GM21390 (cell line): ENCODE measurements at regions not wholly inside any gene's neighbourhood (a gene's known extent, or its start where the extent isn't known, plus 50 kb on each side); places are given as distances from the start of the nearest gene placed in this dataset.
"Not testable (repeated sequence)": the region's sequence is repeated elsewhere in the genome, so short reads cannot be mapped to it uniquely, and the experiment has no call there.

Experiments
- ATAC-seq: cut with Tn5 transposase; IDR thresholded peaks from one replicate; pipeline ENCODE4 v1.9.1; 2021; ENCODE audit not compliant: unreplicated experiment

DNA sequence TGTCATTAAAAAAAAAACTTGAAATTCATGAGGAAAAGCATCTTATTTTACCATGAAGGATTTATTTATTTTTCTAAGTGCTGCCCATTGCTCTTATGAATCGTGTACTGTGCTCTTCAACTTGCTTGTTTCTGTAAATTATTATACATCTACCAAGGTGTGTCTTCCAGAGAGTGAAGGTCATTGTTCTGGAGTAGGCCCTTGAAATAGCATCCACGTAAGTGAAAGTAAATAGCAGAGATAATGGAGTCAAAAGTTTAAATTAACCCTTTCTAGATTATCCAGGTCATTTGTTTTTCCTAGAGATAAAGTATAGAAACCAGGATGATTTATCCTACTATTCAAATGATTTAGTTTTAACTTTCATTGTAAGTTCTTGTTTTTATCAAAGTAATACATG, 473.1 kb downstream of the DIRAS2 start:
- ATAC-seq = no peak

GRCh38 chr9:90173935-90174334, 468.7 kb downstream of the DIRAS2 start:
- ATAC-seq = not testable (repeated sequence)

DNA sequence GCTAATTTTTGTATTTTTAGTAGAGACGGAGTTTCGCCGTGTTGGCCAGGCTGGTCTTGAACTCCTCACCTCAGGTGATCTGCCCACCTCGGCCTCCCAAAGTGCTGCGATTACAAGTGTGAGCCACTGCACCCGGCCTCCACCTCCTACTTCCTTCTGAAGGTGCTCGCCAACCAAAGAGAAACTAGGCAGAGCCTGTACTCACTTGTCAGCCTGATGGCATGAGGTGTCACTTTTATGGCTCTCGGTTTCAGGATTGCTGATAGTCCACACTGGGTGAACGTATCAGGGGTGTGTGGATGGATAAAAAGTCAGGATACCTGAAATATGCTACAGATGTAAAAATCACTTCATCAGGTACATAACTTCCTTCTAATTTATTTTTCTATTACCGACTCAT, 468.3 kb downstream of the DIRAS2 start:
- not testable (repeated sequence) for ATAC-seq

- no peak for ATAC-seq
Observed at GRCh38 chr9:90175257-90175656, 467.4 kb downstream of the DIRAS2 start.

GRCh38 chr9:90175865-90176264, 466.8 kb downstream of the DIRAS2 start:
- ATAC-seq = no peak

- no peak for ATAC-seq
Observed at GRCh38 chr9:90176901-90177300, 465.7 kb downstream of the DIRAS2 start.

GRCh38 chr9:90180381-90180780, 462.2 kb downstream of the DIRAS2 start:
- ATAC-seq = no peak

- peak; percentile 65 for ATAC-seq
Observed at GRCh38 chr9:90188656-90189055, 454.0 kb downstream of the DIRAS2 start.

DNA sequence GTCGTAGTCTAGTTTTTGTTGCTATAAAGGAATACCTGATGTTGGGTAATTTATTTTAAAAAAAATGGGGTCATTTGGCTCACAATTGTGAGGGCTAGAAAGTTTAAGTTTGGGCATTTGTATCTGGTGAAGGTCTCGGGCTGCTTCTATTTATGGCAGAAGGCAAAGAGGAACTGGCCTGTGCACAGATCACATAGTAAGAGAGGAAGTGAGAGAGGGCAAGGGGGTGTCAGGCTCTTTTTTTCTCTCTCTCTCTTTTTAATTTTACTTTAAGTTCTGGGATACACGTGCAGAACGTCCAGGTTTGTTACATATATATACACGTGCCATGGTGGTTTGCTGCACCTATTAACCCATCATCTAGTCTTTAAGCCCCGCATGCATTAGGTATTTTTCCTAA, 453.3 kb downstream of the DIRAS2 start:
- ATAC-seq = peak; percentile 98

GRCh38 chr9:90192465-90192864, 450.2 kb downstream of the DIRAS2 start:
- not testable (repeated sequence) for ATAC-seq

- no peak for ATAC-seq
Observed at GRCh38 chr9:90198956-90199355, 443.7 kb downstream of the DIRAS2 start.

DNA sequence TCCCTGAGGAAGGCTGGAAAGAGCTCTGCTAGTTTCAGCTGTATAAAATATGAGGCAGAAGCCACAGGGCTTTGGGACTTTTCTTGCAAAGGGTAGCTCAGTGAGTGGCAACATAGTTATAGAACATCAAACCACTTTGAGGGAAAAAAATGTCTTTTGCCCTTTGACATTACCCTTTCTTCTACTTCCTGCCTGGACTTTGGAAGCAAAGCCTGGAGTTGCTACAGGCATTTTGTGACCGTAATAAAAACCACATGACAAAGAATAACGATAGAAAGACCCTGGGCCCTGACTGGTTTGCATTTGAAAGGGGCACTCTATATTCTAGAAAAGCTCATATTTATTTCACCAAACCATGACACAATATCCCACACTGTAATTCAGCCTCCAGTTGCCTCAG, 440.9 kb downstream of the DIRAS2 start:
- ATAC-seq = no peak

DNA sequence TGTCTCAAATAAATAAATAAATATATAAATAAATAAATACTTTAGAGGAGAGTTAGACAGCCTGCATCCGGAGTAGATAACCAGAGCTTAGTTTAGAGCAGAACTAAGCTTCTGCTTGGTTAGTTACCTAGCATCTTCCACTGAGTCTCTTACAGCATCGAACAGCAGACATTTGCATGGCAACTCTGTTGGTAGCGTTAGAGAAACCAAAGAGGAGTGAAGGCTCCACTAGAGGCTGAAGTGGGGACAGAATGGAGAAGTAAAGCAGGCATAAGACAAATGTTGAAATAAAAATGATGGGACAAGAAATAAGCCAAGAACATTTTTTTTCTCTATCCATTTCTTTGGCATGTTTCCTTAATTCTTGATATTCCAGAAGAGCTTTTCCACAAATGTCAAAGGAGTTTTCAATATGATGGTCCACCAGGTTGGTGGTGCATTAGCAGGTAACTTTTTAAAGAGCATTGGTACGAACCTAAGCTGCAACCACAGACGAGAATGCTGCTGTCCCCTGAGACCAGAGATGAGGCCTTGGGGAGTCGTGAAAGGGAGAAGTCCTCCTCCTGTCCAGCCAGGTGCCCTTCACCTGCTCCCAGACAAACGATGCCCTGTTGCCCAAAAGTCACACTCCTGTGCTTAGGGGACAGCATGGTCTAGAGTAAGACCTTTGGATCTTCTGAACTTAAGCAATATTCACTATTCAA, 438.3 kb downstream of the DIRAS2 start:
- ATAC-seq = no peak

DNA sequence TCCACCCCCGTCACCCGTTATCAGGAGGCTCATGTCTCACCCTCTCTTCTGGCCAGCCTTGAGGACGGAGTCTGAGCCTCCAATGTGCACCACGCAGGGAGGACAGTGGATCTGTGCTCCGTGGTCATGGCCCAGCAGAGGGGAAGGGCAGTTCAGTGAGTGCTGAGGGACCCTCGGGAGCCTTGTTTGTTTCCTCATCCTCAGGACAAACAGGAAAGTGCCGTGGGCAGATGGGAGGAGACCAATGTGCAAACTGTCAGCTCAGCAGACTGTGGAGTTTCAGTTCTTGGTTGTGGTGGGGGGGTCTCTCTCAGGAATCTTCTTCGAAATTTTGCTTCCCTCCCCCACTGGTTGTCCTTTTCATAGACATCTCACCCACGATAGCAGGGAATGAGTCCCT, 429.6 kb downstream of the DIRAS2 start:
- not testable (repeated sequence) for ATAC-seq

DNA sequence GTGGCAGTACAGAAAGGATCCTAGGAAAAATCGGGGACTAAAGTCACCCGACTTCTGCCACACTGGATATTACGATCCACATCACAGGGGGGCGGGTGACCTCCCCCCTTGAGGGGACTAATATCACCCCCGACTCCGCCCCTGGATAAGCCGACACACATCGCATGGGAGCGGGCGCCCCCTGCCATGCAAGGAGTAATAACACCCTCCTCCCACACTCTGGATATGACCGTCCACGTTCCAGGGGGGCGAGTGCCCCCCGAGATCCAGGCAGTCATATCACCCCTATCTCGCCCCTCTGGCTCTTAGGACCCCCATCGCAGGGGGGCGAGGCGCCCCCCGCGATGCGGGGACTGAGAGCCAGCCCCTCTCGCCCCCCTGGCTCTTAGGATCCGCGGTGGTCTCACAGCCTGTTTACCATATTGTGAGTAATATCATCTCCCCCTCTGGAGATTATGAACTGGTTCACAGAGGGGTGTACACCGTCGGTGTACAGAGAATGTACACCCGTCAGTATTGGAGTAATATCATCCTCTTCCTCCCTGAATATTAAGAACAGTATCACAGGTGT, 423.0 kb downstream of the DIRAS2 start:
- ATAC-seq = no peak

GRCh38 chr9:90221899-90222298, 420.7 kb downstream of the DIRAS2 start:
- ATAC-seq = not testable (repeated sequence)

- not testable (repeated sequence) for ATAC-seq
Observed at GRCh38 chr9:90226839-90227338, 415.7 kb downstream of the DIRAS2 start.

DNA sequence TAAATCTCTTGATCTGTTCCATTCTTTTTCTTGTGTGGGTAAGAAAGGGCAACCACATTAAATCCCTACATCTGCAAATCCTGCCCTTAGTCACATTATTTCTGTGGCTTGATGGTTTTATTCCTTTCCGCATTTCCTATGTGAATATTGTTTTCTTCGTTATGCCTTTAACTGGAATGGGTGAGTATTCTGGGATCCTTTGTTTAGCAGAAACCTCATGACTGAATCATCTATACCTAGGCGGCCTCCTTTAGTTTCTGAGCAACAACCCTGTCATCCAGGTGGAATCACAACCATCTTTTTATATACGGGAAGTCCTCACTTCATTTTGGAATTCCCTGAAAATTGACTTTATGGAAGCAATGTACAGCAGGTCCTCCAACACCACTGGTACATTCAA, 409.5 kb downstream of the DIRAS2 start:
- not testable (repeated sequence) for ATAC-seq

DNA sequence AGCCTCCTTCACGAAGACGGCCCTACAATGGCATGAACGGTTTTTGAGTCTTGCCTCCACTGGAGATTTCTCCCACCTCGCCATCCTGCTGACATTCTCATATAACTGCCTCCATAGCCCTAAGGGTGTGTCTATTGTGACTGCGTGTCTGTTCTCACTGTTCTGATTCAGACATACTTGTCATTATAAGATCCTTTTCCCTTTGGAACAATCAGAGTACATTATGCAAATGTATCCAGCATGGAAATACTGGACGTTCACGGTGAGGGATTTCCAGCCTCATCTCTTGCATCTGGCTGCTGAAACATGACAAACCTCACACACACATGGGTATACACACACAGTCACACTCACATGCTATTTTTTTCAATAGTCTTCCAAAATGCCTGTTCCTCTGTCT, 402.1 kb downstream of the DIRAS2 start:
- no peak for ATAC-seq

- no peak for ATAC-seq
Observed at GRCh38 chr9:90245661-90246060, 397.0 kb downstream of the DIRAS2 start.

- no peak for ATAC-seq
Observed at GRCh38 chr9:90249094-90249493, 393.5 kb downstream of the DIRAS2 start.

DNA sequence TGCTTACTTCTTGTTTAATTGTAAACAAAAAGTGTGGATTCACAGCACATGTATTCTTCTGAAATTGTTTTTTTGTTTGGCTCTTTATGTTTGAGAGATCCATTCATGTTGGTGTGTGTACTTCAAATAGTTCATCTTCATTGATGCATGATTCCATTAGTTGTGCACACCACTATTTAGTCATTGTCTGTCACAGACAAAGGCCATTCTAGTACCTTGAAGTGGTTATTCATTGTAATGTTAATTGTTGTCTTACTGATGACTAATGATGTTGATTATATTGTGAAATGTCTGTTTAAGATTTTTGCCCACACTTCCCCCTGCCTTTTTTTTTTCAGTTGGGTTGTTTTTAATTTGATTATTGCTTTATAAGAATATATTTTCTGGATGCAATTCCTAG, 391.3 kb downstream of the DIRAS2 start:
- ATAC-seq = no peak

GRCh38 chr9:90256345-90256744, 386.3 kb downstream of the DIRAS2 start:
- ATAC-seq = no peak
